ENCODE measurements at regions not wholly inside any gene's neighbourhood (a gene's known extent, or its start where the extent isn't known, plus 50 kb on each side); places are given as distances from the start of the nearest gene placed in this dataset.

DNA sequence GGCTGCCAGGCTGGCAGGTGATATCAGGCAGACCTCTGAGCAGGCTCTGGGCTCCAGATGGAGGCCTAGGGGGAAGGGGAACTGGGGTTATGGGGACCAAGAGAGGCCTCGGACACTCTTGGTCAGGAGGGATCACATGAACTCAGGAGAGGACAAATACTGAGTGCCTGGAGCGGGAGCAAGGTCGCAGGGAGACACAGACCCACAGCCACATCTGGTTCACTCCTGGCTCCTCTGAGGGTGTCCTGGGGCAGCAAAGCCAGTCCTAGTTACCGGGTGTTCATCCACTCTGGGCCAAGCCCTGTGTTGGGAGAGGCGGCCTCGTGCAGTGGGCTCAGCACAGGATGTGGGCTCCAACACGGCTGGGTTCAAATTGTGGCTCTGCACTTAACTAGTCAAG is 239.0 kb downstream of the PTPRU start:
- DNase-seq: no peak

DNA sequence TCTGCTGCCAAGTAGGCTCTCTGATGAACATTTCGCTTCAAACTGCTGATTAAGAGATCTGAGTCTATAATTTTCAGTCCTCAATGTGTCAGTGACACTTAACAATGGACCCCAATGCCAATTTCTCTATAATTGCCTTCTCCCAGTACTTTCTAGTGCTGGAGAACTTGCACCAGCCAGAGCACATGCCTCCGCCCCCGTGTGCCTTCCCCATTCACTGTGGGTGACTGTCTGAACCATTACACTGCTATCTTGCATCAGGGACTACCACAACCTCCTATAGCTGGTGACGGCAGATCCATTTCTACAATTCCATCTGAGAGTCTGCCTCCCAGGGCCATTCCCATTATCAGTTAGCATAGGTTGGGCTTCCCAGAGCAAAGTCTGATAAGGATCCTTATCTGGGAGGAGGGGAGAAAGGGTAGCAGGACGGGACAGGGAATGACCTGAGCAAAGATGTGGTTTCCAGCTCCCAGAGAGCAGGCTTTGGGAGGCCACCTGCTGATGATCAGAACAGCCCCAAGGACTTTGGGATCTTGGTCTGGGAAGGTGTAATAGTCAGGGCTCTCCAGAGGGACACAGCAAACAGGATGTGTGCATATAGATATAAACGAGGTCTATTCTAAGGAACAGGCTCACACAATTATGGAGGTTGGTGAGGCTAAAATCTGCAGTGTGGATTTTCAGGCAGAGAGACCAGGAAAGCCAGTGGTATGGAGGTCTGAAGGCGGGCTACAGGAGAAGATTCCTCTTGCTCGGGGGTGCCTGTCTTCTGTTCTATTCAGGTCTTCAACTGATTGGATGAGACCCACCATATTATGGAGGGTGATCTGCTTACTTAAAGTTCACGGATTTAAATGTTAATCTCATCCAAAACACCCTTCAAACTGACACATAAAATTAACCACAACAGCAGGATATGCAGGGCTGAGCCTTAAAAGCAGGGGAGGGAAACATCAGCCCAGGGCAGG is 238.2 kb downstream of the PTPRU start:
- no peak for DNase-seq

DNA sequence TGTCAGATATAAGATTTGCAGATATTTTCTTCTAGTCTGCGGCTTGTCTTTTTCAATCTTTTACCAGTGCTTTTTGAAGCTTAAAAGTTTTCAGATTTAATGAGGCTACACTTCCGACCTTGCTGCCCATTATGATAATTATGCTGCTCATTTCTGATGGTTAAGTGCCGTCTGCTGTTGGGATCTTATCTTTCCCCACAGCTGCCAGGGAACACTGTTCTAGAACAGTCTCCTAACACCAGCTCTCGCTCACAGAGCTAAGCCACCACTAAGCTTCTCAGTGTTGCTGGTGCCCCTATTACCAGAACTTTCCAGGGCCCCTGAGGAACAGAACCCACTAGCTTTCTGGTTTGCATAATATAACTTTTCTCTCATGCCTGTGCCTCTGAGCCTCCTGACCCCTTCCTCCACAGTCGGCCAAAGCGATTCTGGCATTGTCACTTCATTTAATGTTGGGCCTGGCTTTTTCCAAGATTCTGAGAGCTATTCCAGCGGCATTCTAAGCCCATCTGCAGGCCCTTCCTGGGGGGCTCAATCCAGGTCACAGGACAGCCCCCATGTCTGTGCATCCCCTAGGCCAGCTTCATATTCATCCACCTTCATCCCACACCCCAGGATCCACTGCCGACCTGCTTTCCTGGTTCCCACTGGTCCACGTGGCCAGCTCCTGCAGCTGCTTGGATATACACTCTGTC is 237.0 kb downstream of the PTPRU start:
- DNase-seq: no peak

DNA sequence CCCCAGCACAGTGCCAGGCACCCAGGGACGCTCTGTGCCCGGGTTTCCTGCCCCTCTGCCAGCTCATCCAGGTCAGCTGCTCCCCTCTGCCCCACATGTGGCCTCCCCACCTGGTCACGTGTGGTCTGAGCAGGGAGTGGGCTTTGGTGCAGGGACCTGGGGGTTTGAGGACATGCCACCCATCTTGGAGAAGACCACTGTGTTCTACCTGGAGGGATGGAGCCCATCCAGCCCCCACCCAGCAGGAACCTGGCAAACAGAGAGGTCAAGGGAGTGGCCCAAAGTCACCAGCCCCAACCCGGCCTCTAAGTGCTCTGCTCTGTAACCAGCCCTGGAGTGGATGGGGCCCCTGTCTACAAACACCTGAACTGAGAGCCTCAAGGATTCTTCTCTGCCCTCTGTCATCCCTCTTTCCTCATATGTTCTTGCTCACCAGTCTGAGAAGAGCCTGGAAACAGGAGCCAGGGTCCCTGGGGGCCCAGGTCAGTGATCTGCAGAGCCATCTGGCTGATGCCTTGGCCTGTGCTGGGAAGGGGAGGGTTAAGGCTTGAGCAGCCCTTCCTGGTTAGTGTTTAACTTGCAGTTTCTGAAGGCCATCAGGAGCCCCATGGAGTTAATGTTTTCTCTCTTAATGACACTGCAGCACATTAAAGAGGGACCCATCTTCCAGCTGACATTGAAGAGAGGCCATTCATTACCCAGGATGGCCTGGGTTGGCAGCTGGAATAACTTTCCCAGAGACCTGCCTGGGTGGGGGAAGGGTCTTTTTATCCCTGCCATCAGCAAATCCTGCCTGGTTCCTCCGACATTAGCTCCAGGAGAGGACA is 235.4 kb downstream of the PTPRU start:
- DNase-seq: no peak

DNA sequence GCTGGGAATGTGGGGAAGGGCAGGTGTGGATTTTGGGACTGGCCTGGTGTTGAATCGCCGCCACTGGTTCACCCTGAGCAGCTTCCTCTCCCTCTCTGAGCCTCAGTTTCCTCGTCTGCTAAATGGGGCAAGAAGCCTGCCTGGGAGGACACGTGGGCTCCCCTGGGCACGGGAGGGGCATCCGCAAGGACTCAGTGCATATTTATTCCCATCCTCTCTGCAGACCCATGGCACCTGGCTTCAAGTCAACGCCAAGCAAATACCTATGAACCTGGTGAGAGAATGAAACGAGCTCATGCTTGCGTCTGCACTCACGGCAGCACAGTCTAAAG is 234.4 kb downstream of the PTPRU start:
- DNase-seq: no peak

DNA sequence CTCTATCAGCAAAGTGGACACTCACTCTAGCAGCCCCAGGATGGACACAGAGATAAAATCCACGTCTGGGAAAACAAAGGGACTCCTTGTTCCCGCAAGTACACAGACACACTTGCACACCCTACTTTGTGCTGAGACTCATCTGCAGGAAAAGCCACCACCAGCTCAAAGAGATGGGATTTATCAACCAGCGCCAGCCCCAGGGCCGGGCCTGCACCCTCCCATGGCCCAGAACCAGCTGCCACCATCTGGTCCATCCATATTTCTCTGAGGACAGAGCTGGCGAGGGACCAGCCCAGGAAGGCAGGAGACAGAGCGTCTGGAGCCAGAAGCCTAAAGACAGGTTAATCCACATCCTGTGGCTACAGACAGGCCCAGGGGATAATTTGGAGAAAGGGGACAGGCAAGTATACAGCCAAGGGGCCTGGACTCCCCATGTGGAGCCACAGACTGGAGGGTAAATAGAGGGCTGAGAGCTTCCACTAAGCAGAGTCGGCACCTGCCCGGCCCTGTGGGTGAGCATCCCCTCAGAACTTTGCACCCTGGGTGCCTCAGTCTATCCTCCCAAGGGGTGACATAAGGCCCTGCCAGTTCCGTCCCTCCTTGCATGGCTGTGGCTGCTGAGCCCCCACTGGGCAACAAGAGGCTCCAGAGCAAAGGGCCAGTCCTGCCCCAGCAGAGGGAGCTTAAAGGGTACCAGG is 233.9 kb downstream of the PTPRU start:
- DNase-seq: no peak

DNA sequence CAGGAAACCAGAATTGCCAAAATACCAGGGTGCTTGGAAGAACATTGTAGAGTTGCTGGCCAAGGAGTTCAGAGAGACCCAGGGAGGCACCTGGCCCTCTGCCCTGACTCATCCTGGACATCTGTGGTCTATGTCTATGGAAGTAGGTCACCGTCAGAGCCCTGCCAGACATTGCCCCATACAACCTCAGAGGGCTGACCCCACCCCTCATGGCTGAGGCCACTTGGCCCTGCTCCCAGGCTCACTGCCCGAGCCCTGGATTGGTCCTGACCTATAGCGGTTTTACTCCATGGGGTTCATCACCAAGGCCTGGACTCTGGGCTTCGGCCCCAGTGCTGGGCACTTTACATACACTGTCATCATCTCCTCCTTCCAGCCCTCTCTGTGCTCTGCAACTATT is 233.1 kb downstream of the PTPRU start:
- no peak for DNase-seq

DNA sequence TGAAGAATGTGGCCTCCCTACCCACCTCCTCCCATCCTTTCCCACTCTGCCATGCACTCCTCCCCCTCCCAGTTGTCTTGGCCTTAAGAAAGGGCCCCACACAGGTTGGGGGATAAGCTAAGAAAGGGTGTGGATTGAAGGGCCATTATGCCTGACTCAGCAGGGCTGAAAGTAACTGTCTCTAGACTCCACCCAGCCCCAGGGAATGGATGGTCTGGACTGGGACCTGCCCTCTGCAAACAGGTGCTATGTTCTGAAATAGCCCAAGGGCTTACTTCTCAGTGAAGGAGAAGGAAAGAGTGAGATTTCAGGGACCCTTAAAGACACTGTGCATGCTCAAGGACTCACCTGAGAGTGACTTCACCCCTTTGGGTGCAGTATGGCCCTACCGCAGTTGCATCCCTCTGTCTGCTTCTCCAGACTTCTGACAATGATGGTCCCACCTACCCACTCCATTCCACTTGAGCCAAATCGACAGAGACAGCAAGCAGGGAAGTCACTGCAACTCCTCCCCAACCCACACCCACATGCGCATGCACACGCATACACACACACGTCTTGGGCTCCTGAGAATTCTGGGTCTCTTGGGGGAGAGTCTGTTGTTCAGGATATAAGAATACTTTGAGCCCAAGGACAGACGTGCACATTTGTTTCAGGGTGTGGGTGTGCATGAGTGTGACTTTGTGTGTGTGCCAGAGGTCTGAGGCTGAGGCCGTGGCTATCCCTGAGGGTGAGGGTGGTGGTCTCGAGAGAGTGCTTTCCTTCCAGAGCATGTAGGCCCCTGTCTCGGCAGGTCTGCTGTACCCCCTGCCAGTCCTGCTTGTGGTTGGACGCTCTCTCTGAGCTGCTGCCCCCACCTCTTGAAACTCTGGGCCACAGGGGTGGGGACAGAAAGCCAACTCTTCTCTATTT is 231.9 kb downstream of the PTPRU start:
- DNase-seq: no peak

DNA sequence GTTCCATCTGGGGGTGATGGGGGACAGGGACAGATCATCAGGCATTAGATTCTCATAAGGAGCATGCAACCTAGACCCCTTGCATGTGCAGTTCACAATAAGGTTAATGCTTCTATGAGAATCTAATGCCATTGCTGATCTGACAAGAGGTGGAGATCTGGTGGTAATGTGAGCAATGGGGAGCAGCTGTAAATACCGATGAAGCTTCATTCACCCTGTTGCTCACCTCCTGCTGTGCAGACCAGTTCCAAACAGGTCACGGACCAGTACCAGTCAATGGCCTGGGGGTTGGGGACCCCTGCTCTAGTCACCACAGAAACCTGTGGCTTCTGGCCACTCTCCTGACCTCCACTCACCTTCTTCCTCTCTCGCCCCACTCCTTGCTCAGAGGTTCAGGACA is 229.9 kb downstream of the PTPRU start:
- no peak for DNase-seq

DNA sequence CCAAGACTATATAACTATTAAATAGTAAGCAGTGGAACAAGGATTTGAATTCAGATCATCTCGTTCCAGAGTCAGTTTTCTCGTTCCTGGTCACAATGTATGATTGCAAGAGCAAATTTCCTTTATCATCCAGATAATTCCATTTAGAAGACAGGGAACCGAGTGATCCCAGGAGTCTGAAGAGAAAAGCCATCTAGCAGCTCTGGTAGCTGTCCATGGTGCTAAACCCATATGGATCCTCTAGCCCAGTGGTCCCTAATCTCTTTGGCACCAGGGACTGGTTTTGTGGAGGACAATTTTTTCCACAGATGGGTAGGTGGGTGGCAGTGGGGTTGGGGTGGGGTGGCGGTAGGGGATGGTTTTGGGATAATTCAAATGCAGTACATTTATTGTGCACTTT is 229.4 kb downstream of the PTPRU start:
- DNase-seq: no peak

DNA sequence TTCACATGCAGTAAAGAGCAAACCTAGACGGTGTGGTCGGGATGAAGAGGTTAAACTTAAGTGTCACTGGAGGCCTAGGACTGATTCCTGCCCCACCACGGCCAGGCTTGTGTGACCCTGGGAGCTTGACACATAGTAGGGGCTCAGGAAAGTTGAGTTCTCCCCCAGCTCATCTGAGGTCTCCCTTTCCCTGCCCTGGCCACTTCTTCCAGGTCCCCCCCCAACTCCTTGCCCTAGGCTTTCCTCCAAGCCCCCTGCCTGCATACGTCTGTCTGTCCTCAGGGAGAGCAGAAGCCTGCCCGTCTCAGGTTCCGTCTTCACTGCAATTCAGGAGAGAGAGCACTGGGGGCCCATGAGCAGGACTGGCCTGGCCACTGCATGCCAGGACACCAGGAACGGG is 225.8 kb downstream of the PTPRU start:
- no peak for DNase-seq

DNA sequence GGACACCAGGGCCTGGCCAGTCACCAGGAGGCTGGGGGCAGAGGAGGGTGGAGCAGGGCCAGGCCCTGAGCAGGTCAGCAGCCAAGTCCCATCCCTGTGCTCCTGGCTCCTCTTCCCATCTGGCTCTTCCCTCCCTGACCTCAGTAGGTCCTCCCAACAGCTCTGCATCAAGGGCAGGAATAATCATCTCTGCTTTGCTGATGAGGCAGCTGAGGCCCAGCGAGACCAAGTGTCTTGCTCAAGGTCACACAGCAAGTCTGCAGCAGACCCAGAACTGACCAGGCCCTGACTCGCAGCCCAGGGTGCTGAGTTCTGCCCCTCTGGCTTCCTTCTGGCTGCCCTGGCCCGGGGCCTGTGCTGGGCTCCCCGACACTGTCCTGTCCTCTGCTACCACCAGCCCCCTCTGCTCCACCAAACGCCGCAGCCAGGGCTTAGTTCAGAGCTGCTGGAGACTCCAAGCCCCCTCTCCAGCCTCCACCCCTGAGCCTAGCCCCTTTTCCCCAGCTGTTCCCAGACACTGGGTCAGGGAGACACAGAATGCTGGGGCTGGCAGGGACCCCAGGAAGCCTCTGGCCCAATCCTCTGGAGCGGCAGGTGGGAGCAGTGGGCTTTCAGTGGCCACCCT is 224.9 kb downstream of the PTPRU start:
- DNase-seq: no peak

DNA sequence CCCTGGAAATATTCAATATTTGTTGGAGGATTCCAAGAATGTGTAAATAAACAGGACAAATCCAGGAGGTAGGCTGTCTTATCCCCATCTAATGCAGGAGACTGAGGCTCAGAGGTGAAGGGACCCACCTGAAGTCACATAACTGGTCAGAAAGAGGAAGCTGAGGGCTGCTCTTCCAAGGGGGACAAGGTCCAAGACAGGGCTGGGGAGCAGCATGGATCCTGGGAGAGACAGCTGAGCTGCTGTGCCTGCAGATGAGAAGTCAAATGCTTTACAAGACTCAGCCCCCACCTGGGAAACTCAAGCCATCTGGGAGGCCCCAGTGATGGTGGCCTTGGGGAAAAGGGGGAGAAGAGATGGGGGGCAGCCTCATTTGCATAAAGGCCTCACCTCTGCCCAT is 224.4 kb downstream of the PTPRU start:
- no peak for DNase-seq

DNA sequence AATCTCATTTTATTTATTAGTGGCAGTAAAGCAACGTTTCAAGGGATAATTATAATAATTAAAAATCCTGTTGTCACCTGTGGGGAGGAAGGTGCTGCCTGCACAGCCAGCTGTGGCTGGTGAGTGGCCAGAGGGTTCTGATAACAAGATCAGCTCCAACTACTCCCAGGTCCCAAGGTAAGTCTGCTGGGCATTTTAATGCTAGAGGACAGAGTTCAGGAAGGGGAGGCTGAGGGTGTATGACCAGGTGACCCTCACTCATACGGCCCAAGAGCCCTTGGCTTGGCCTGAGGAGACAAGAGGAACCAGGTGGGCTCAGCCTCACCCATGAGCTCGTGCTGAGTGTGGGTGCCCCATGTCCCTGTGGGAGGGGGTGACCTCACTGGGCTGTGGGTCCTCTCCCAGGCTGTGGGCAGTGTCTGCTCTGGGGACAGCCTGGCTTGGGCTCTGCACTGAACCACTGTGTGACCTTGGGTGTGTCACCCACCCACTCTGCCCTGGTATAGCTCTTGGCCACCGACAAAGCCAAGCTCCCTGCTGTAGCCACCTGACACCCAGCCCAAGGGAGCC is 223.8 kb downstream of the PTPRU start:
- no peak for DNase-seq

DNA sequence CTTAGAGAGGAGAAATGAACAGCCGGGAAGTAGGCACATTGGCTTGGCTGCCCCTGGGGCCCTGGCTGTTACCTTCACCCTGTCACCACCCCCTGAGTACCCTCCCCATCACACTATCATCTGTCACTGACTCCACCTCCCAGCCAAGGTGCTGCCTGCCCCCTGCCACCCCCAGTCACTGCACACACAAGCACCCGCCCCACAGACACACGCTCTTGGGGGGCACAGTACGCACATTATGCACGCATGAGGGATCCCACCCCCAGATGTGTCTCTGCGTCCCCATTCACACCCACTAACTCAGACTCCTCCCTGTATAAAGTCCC is 223.3 kb downstream of the PTPRU start:
- DNase-seq: no peak

DNA sequence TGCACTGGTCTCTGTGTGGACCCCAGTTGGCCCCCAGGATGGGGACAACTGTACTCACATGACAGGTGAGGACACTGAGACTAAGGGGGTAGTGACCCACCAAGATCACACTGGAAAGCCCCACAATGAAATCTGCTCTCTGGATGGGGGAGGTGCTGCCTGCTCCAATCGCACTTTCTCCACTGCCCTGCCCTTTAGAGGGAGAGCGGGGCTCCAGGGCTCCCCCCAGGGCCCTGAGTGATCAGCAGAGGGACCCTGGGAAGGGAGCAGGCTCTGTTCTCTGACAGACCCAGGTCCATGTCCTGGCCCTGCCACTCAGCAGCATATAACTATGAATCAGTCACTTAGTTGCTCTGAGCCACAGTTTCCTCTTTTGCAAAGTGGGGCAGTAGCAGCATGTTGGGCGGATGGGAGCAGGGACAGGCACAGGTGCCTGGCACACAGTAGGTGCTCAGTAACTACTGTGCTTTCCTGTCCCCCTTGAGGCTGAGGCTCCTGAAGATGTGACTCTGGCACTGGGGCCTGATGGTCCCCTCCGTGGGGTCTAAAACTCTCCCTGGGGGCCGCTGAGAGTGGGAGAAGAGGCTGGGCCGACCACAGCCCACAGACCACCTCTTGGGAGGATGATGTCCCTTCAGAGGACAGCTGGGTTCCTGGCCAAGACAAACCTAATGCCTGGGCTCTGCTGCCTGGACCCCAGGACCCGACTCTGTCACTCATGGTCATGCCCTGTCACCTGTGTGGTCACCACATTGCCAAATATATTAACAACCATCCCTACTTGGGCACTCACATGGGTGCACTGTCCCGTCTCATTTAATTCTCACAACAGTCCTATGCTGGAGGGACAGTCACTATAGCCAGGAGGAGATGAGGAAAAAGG is 222.7 kb downstream of the PTPRU start:
- DNase-seq: no peak

DNA sequence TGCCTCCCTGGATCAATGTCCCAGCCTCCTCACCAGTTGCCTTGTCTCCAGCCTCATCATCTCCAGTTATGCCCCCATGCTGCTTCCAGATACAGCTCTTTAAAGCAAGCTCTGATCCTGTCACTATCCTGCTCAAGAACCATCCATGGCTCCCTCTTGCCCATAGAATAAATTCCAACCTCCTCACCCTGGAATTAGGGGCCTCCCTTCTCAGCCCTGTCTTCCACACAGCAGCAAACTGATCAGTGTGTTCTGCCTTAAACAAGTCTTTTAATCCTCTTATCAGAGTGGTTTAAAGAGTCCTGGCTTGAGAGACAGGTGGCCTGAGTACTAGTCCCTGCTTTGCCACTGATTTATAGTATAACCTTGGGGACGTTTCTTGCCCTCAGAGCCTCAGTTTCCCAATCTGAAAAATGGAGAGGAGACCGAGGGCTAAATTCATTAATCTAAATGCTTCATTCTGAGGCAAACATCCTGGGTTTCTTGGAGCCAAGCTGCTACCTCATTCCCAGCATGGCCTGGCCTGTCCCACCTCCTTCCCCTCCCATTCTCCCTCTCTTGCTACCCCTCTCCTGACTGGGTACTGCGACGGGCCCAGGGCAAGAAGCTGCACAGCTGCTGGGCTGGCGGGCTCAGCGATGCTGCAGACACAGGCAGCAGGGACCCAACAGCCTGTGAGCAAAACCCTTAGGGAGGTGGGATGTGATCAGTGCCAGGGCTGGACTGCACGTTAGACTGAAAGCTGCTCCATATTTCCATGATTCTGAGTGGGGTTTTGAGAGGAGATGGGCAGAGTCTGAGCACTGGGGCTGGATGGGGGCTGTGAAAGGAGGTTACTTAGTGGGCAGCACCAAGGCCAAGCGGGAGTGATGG is 221.4 kb downstream of the PTPRU start:
- no peak for DNase-seq

DNA sequence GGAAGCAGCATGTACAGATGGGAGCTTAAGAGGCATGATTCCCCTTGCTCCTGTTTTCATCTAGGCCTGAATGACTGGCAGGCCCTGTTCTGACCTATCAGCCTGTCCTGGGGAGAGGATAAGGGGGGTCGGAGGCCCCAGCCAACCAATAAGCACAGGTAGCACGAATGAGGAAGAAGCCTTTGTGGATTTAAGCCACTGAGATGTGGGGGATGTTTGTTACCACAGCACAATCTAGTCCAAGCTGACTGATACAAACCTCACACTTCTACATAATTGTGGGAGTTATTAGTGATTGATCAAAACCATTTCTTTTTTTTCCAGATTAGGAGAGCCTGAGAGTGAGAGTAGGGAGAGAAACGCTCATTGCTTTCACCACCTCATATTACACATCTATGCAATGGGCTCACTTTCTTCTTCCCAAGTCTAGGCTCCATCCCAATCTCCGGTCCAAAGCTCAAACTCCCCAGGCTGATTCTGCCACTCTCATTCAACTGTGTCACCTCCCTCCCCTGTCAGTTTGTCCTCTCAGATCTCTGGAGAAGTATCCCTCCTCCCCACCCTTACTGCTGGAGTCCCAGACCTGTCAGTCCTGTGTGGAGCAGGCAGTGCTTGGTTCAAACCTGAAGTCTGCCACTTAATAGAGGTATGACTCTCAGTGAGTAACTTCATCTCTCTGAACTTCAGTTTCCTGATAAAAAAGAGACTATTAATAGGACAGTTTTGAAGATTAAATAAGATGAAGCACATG is 220.5 kb downstream of the PTPRU start:
- DNase-seq: no peak
